ENCODE measurements at regions not wholly inside any gene's neighbourhood (a gene's known extent, or its start where the extent isn't known, plus 50 kb on each side); places are given as distances from the start of the nearest gene placed in this dataset.

DNA sequence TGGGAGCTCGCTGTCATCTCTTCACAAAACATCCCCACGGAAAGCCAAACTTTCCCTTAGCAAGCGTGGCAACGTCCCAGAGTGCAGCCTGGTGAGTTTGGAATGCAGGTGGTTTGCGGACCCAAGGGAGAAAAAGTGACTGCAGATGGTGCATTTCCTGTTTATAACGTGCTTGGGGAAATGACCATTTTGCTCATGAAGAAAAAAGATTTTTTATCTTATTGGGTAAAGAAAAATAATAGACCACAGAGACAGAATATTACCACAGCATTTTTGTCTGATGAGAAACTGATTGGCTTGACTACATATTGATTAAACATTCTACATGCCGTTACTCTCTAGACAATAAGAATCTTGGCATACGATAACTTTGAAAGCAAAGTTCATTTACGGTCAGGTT is 136.5 kb downstream of the COPS8 start:
- no peak for DNase-seq
- Histone ChIP-seq H3K9ac (ENCODE audit: low read length) (no peak overlapping the region), H2BK5ac (ENCODE audit: low read depth, low read length, poor library complexity) (no peak overlapping the region), H3K79me1 (ENCODE audit: low read length) (peaks cover 8% of the 10 kb centered on the region), H3K18ac (ENCODE audit: low read length) (no peak overlapping the region), H2BK120ac (ENCODE audit: insufficient read depth, low read length, poor library complexity) (no peak overlapping the region), H3K4me1 (ENCODE audit: control insufficient read depth in 1 of 2, insufficient read depth in 2 of 2, low read length in 2 of 2) (peaks cover 6 to 9% of the 10 kb centered on the region in 2 experiments), H3K14ac (ENCODE audit: low read length) (no peak overlapping the region), H3K4me3 (ENCODE audit: low read depth, low read length) (no peak overlapping the region), H3K23ac (ENCODE audit: low read length) (no peak overlapping the region), H3K36me3 (ENCODE audit: control insufficient read depth in 1 of 2, insufficient read depth in 2 of 2, low read length in 2 of 2) (no peaks in the 10 kb centered on the region), H2BK12ac (ENCODE audit: low read length) (no peak overlapping the region), H4K12ac (ENCODE audit: low read depth, low read length) (no peak overlapping the region), H4K8ac (ENCODE audit: low read depth, low read length) (no peak overlapping the region), H2AFZ (ENCODE audit: insufficient read depth, low read length, poor library complexity) (no peak overlapping the region), H3K4me2 (ENCODE audit: low read length) (no peak overlapping the region), H3K79me2 (ENCODE audit: control insufficient read depth, insufficient read depth, low read length, poor library complexity) (no peaks in the 10 kb centered on the region), H3K27ac (ENCODE audit: low read depth, low read length) (no peak overlapping the region), H3K4ac (ENCODE audit: low read depth, low read length) (no peak overlapping the region), H3K27me3 (ENCODE audit: insufficient read depth, low read length) (no peaks in the 10 kb centered on the region), H3K9me3 (ENCODE audit: insufficient read depth, low read depth, low read length) (no peaks in the 10 kb centered on the region), H4K91ac (ENCODE audit: low read depth, low read length) (no peak overlapping the region), H2AK5ac (ENCODE audit: low read length) (no peak overlapping the region)
- no CpG with 5 or more reads among the region's 9 CpGs for WGBS (ENCODE audit: extremely low coverage, insufficient coverage, insufficient read length)

DNA sequence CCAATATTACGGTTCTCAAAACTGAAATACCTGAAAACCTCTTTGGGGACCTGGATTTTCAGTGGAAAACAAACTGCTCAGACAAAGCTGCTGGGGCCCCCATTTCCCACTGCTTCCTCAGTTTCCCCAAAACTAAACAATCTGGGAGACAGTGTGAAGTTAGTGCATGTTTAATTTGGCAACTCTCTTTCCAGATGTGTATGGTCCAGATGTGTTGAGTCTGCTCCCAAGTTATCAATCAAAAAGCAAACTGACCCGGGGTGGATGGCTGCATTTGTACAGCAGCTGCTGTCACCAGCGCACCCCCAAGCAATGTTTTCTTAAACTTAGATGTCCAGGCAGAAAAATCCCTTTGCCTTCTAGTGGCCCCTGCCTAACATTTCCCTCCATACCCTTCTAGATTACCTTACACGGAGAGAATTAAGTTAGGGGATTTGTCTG is 136.9 kb downstream of the COPS8 start:
- no peak overlapping the region for H2BK5ac ChIP-seq (ENCODE audit: low read depth, low read length, poor library complexity)
- H3K4ac ChIP-seq (ENCODE audit: low read depth, low read length): no peak overlapping the region
- H2AK5ac ChIP-seq (ENCODE audit: low read length): no peak overlapping the region
- H3K79me2 ChIP-seq (ENCODE audit: control insufficient read depth, insufficient read depth, low read length, poor library complexity): no peaks in the 10 kb centered on the region
- no peak overlapping the region for H2AFZ ChIP-seq (ENCODE audit: insufficient read depth, low read length, poor library complexity)
- H3K23ac ChIP-seq (ENCODE audit: low read length): no peak overlapping the region
- H4K12ac ChIP-seq (ENCODE audit: low read depth, low read length): no peak overlapping the region
- no peak overlapping the region for H4K91ac ChIP-seq (ENCODE audit: low read depth, low read length)
- H3K9me3 ChIP-seq (ENCODE audit: insufficient read depth, low read depth, low read length): no peaks in the 10 kb centered on the region
- H3K4me2 ChIP-seq (ENCODE audit: low read length): no peak overlapping the region
- no CpG with 5 or more reads among the region's 4 CpGs for WGBS (ENCODE audit: extremely low coverage, insufficient coverage, insufficient read length)
- no peaks in the 10 kb centered on the region for H3K27me3 ChIP-seq (ENCODE audit: insufficient read depth, low read length)
- H3K18ac ChIP-seq (ENCODE audit: low read length): no peak overlapping the region
- H3K14ac ChIP-seq (ENCODE audit: low read length): no peak overlapping the region
- H3K4me1 ChIP-seq (ENCODE audit: control insufficient read depth in 1 of 2, insufficient read depth in 2 of 2, low read length in 2 of 2): peaks cover 6 to 9% of the 10 kb centered on the region in 2 experiments
- no peak for DNase-seq
- H4K8ac ChIP-seq (ENCODE audit: low read depth, low read length): no peak overlapping the region
- H3K36me3 ChIP-seq (ENCODE audit: control insufficient read depth in 1 of 2, insufficient read depth in 2 of 2, low read length in 2 of 2): no peaks in the 10 kb centered on the region
- H3K4me3 ChIP-seq (ENCODE audit: low read depth, low read length): no peak overlapping the region
- no peak overlapping the region for H3K9ac ChIP-seq (ENCODE audit: low read length)
- H2BK12ac ChIP-seq (ENCODE audit: low read length): no peak overlapping the region
- no peak overlapping the region for H2BK120ac ChIP-seq (ENCODE audit: insufficient read depth, low read length, poor library complexity)
- H3K27ac ChIP-seq (ENCODE audit: low read depth, low read length): no peak overlapping the region
- peaks cover 8% of the 10 kb centered on the region for H3K79me1 ChIP-seq (ENCODE audit: low read length)

DNA sequence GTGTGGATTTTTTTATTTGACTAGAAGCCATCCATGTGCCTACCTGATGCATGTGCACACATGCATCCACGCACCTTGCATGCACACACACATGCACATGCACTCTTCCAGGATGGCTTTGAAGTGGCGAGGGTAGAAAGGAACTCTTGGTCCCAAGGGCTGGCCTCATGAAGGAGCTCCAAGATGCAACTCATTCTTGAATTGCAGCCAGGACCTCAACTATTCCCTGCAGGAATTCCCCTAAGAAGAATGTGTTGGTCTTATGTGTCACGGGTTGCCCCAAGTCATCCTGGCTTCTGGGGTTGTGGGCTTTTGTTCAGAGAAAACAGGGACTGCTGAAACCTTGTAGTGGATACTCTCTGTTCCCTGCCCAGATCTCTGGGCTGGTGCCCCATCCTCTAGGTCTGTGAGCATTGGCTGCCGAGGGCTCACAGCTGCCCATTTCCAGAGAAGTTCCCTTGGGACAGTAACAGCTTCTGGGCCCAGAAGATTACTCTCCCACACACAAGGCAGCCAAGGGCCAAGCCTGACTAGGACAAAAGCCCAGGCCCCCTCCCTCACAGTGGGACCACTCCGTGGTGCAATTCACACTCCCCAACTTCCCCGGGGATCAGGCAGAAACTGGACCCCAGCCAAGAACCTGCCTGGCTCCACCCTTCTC is 137.6 kb downstream of the COPS8 start:
- no peaks in the 10 kb centered on the region for H3K27me3 ChIP-seq (ENCODE audit: insufficient read depth, low read length)
- no CpG with 5 or more reads among the region's 6 CpGs for WGBS (ENCODE audit: extremely low coverage, insufficient coverage, insufficient read length)
- H3K27ac ChIP-seq (ENCODE audit: low read depth, low read length): no peak overlapping the region
- peaks cover 4% of the 10 kb centered on the region for H3K79me1 ChIP-seq (ENCODE audit: low read length)
- H3K4me2 ChIP-seq (ENCODE audit: low read length): no peak overlapping the region
- H3K4me3 ChIP-seq (ENCODE audit: low read depth, low read length): no peak overlapping the region
- H3K18ac ChIP-seq (ENCODE audit: low read length): no peak overlapping the region
- peaks cover under 1 to 3% of the 10 kb centered on the region in 2 experiments for H3K4me1 ChIP-seq (ENCODE audit: control insufficient read depth in 1 of 2, insufficient read depth in 2 of 2, low read length in 2 of 2)
- H3K14ac ChIP-seq (ENCODE audit: low read length): no peak overlapping the region
- H4K91ac ChIP-seq (ENCODE audit: low read depth, low read length): no peak overlapping the region
- no peak overlapping the region for H2BK12ac ChIP-seq (ENCODE audit: low read length)
- no peak overlapping the region for H2AK5ac ChIP-seq (ENCODE audit: low read length)
- no peak overlapping the region for H3K23ac ChIP-seq (ENCODE audit: low read length)
- no peaks in the 10 kb centered on the region for H3K36me3 ChIP-seq (ENCODE audit: control insufficient read depth in 1 of 2, insufficient read depth in 2 of 2, low read length in 2 of 2)
- no peak overlapping the region for H2BK5ac ChIP-seq (ENCODE audit: low read depth, low read length, poor library complexity)
- peak overlapping the region; percentile 20 for H2BK120ac ChIP-seq (ENCODE audit: insufficient read depth, low read length, poor library complexity)
- no peaks in the 10 kb centered on the region for H3K9me3 ChIP-seq (ENCODE audit: insufficient read depth, low read depth, low read length)
- H3K4ac ChIP-seq (ENCODE audit: low read depth, low read length): no peak overlapping the region
- H4K12ac ChIP-seq (ENCODE audit: low read depth, low read length): no peak overlapping the region
- DNase-seq: no peak
- no peak overlapping the region for H4K8ac ChIP-seq (ENCODE audit: low read depth, low read length)
- H2AFZ ChIP-seq (ENCODE audit: insufficient read depth, low read length, poor library complexity): no peak overlapping the region
- no peak overlapping the region for H3K9ac ChIP-seq (ENCODE audit: low read length)
- H3K79me2 ChIP-seq (ENCODE audit: control insufficient read depth, insufficient read depth, low read length, poor library complexity): no peaks in the 10 kb centered on the region

DNA sequence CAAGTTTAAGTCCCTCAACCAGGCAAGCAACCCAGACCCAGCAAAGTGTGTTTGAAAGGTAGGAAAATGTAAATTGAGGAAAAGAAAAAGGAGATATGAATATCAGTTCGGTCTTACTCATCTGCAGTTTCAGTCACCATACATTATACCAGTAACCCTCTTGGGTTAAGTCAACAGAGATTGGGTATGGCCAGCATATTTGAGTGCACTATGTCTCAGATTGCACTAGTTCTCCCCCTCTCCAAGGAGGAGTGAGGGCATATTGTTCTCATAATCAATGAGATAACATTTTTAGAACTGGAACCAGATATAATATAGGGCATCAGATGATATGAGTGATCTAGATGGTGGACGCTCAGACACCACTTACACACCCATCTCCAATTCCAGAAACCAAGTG is 141.5 kb downstream of the COPS8 start:
- Histone ChIP-seq H3K36me3 (ENCODE audit: control insufficient read depth in 1 of 2, insufficient read depth in 2 of 2, low read length in 2 of 2) (no peaks in the 10 kb centered on the region), H3K9ac (ENCODE audit: low read length) (no peak overlapping the region), H3K4me1 (ENCODE audit: control insufficient read depth in 1 of 2, insufficient read depth in 2 of 2, low read length in 2 of 2) (no peaks in the 10 kb centered on the region), H3K4me2 (ENCODE audit: low read length) (no peak overlapping the region), H3K23ac (ENCODE audit: low read length) (no peak overlapping the region), H2AFZ (ENCODE audit: insufficient read depth, low read length, poor library complexity) (no peak overlapping the region), H3K79me1 (ENCODE audit: low read length) (no peaks in the 10 kb centered on the region), H2AK5ac (ENCODE audit: low read length) (no peak overlapping the region), H4K91ac (ENCODE audit: low read depth, low read length) (no peak overlapping the region), H3K27me3 (ENCODE audit: insufficient read depth, low read length) (no peaks in the 10 kb centered on the region), H2BK120ac (ENCODE audit: insufficient read depth, low read length, poor library complexity) (no peak overlapping the region), H3K4ac (ENCODE audit: low read depth, low read length) (no peak overlapping the region), H3K14ac (ENCODE audit: low read length) (no peak overlapping the region), H4K12ac (ENCODE audit: low read depth, low read length) (no peak overlapping the region), H3K79me2 (ENCODE audit: control insufficient read depth, insufficient read depth, low read length, poor library complexity) (no peaks in the 10 kb centered on the region), H3K4me3 (ENCODE audit: low read depth, low read length) (no peak overlapping the region), H3K18ac (ENCODE audit: low read length) (no peak overlapping the region), H2BK12ac (ENCODE audit: low read length) (no peak overlapping the region), H2BK5ac (ENCODE audit: low read depth, low read length, poor library complexity) (no peak overlapping the region), H3K27ac (ENCODE audit: low read depth, low read length) (no peak overlapping the region), H3K9me3 (ENCODE audit: insufficient read depth, low read depth, low read length) (no peaks in the 10 kb centered on the region), H4K8ac (ENCODE audit: low read depth, low read length) (no peak overlapping the region)
- WGBS (ENCODE audit: extremely low coverage, insufficient coverage, insufficient read length): no CpG with 5 or more reads among the region's 2 CpGs
- no peak for DNase-seq
